GM18861 (cell line): ENCODE measurements at regions not wholly inside any gene's neighbourhood (a gene's known extent, or its start where the extent isn't known, plus 50 kb on each side); places are given as distances from the start of the nearest gene placed in this dataset.

ENCODE experiments used
- ATAC-seq: cut with Tn5 transposase; IDR thresholded peaks from one replicate; pipeline ENCODE4 v1.9.1; 2021; ENCODE audit not compliant: unreplicated experiment

DNA sequence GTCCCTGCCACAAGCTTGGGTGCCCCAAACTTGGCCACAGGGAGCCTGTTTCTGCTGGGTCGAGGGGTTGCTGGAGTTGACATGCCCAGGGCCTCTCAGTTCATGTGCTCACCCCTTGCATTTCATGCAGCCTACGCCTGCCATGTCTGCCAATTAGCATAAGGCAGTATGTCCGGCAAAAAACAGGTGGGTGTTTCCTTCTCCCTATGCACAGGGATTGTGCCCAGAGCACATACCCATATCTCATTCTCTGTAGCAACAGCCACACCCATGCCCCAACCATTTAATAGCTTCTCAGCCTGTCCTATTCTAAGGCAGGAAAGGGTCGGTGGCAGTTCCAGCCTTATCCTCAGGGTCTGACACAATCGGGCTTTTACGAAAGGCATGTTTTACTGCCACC is 340.4 kb upstream of the ASIC2 start:
- no peak for ATAC-seq

DNA sequence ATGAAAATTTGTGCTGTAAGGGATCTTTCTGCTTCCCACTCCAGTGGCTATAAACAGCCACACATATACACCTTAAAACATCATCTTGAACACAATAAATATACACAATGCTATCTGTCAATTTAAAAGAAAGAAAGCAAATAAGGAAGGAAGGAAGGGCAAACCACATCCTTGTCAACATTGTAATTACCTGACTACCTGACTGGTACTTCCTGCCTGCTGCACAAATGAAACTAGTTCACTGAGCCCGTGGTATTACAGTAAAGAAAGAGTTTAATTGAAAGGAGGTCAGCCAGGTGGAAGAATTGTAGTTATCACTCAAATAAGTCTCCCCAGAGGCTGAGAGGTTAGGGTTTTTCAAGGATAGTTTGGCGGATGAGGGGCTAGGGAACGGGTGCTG is 344.4 kb upstream of the ASIC2 start:
- ATAC-seq, result no peak

DNA sequence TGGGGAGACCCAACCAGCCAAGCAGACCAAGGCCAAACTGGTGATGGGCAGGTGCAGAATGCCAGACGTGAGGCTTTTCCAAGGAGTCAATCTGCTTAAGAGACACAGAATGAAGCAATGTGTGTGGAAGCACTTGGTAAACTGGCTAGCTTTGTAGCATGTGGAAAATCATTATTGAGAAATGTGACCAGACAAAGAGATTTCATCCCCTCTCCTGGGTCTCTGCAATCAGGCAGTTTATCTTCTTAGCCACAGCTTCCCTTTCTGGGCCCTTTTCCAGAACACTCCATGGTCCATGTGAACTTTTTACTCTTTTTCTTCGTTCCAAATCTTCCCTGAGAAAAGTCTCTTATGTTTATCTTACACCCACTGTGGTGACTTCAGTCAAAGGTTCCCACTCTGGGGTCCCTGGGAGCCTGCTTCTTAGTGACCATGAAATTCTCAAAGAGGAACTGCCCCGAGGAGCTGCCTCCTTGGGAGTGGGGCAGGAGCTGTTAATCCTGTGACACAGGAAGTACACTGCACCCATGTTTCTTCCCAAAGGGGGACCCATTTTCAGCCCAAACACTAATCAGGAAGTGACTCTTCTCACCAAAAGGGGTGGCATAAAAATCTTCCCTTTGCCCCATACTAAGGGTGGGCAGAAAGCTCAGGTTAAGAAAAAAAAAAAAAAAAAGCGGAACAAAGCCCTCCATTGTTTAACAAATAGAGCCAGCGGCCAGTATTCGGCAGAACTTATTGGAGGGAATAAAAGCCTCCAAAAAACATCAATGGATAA is 346.2 kb upstream of the ASIC2 start:
- no peak for ATAC-seq

DNA sequence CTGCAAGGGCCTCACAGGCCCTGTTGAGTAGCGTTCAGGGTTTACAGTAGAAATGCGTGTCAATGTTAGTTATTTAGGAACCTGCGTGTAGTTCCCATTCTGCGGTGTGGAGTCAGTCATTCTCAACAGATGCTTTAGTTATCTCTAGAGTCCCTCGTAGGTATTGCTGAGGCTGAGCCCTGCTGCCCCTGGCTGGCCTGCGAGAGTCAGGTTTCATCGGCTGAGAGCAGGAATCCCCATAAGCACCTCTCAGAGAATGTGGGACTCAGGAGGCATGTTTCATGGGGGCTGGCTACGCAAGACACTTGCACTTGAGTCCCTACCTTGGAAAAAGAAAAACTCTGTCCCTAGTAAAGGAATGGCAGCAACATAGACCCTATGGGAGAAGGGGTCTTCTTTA is 347.5 kb upstream of the ASIC2 start:
- no peak for ATAC-seq

DNA sequence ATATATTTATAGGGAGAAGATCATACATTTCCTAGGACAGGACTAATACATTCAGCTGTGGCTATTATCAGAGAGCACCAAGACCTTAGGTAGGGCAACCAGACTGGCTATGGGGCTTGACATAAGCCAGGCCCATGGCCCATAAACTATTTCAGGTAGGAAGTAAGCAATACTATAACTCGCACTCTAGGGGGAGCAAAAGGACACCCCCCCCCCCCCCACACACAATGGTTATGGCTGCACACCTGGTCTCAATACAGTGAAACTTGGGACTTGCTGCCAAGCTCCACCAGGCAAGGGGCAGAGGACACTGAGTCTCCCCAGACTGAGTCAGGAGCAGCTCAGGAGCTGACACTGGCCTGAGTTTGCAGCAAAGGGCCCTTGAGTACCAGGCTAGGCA is 348.9 kb upstream of the ASIC2 start:
- no peak for ATAC-seq

DNA sequence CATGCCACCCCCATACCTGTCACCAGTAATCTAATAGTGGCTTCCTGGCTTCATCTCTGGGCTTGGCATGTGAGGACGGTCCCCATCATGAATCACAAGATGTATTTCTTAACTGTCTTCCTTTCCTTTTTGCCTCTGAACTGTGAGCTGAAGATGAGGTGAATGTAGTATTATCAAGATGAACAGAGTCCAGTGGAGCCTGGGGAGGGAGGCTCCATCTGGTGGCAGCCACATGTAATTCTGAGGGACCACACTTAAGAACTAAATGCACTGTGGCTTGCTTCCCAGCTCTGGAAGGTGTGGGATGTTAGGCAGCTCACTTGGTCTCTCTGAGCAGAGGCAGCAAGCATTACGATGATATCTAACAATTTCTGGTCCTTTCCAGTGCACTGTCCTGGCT is 354.9 kb upstream of the ASIC2 start:
- ATAC-seq, result no peak

DNA sequence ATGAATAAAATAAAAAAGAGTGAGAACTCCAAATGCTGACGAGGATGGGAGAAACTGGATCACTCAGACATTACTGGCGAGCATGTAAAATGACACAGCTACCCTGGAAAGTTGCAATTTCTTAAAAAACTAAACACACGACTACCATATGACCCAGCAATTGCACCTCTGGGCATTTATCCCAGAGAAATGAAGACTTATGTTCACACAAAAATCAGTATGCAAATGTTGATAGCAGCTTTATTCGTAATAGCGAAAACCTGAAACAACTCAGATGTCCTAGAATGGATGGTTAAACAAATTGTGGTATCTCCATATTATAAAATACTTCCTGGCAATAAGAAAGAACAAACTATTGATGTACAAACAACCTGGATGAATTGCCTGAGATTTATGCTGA is 357.2 kb upstream of the ASIC2 start:
- no peak for ATAC-seq

DNA sequence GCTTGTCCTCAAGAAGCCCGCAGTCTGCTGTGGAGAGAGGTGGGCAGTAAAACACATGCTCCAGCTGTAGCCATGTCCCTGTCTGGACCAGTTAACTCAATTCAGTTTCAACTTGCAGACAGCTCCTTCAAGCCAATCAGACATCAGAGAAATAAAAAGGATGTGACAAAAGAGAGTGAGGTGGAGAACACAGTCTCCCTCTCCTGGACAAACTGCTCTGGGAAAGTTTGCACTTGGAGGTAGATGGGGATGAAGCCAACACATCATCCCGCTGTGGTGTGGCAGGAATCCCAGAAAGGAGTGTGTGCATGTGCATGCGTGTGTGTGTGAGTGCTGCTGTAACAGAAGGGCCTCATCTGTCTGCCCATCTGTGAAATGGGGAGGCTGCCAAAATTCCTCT is 358.6 kb upstream of the ASIC2 start:
- ATAC-seq, result no peak

DNA sequence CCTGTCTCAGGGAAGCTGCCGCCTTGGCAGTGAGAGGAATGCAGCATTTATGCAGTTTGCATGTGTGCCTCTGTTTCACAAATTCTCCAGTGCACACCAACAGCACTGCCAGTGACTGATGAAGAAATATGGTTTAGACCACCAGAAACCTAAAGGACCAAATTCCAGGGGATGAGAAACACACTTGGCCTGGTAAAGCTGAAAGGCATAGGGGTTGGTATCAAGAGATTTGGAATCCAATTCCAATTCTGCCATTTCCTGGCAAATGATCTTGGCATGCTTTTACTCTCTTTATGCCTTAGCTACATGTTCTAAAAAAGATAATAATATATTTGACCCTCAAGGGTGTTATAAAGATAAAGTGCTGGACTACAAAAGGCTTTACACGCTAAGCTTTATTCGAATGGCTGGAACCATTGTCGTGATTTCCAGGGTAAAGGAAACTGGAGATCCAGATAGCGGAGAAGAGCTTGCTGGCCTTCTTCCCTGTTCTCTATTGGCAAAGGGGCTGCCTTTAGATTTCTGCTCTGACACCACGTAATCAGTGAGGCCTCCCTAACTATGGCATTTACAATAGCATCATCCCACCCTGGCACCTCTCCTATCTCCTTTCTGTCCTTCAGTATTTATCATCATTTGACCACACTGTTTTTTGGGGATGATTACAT is 359.8 kb upstream of the ASIC2 start:
- ATAC-seq, result no peak

DNA sequence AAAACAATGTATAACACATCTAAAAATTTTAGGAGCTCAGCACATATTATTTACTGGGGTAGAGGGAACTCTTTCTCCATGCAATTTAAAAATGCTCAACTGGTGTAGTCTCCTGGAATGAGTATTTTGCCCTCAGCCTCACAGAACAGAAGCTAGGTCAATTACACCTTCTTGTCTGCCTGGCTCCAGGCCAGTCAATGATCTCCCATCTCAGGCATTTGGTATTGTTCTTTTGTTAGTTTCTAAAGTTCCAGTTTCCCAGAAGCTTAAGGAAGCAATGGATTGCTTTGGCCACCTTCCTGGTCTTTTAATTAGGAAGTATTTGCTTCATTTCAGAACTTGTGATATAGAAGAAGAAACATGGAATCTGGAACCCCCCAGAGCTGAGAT is 360.3 kb upstream of the ASIC2 start:
- ATAC-seq, result no peak

DNA sequence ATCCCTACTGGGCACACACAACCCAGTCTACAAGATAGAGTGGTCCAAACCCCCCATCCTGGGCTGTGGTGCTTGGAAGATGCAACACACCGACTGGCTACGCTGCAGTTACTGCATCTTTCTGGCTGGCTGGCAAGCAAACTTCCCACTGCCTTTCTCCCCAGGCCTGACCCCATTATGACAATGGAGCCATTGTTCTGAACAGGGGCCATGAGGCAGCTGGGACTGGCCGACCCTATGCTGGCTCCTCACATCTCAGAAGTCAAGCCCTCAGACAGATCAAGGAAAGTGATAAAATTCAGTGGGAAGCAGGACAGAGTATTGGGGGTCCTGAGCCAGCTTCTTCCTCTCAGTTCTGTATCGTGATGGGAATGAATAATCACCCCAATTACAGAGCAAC is 364.1 kb upstream of the ASIC2 start:
- no peak for ATAC-seq

DNA sequence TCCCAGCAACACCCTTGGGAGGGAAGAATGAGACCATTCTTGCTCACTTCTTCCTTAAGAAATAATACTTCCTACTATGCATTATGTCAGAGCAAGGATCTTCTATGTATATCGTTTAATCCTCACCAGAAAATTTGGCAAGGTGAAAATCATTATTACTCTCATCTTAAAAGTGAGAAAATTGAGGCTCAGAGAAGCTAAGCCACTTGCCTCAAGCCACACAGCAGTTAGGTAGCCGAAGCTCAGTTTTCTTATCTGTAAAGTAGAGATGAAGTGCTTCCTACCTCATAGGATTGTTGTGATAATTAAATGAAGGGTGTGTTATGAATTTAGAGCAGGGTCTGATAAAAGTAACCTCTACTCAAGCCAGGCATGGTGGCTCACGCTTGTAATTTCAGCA is 368.9 kb upstream of the ASIC2 start:
- no peak for ATAC-seq

DNA sequence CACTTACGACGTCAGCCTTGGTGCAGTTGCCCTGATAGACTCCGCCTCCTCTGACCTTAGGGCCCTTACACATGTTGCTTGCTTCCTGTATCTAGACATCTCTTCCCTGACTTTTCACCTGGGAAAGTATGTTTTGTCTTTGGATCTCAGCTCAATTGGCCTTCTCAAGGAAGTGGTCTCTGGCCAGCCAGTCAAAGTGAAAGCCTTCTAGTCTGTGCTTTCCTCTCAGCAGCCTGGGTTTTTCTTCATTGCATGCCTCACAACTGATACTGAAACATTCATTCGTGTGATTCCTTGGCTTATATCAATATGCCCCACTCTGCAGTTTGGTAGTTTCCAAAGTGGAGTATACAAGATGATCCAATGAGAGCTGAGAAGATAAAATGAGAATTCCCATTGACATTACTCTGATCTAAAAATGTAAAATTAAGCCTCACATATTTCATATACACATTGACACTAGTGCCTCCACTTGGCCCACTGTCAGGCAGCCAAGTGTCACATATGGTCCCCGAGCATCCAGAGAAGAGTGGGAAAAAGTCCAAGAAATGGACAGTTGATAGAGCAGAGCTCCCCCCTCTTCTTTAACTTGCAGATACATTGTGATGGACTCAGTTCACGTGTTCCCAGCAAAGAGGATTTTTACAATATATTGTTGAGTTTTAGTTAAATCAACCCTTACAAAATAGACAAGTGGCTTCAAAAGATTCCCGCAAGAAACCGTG is 371.2 kb upstream of the ASIC2 start:
- ATAC-seq, result no peak

DNA sequence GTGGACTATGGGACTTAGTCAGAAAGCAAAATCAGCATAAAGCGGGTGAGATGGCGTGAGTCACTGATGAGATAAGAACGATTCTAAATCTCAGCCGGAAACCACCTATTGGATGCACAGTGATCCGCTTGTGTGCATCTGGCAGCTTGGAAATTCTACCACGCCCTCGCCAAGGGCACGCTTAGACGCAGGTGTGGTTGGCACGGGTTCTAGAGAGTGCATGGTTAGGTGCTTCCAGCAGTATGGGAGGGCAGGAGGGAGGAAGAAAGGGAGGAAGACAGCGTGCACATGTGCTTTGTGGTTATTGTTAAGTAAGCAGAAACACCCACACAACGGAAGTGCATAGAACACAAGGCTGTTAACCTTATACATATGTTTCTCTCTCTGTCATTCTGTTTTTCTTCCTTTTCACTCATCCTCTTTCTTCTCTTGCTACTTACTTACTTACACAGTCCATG is 374.0 kb upstream of the ASIC2 start:
- peak; percentile 58 for ATAC-seq

DNA sequence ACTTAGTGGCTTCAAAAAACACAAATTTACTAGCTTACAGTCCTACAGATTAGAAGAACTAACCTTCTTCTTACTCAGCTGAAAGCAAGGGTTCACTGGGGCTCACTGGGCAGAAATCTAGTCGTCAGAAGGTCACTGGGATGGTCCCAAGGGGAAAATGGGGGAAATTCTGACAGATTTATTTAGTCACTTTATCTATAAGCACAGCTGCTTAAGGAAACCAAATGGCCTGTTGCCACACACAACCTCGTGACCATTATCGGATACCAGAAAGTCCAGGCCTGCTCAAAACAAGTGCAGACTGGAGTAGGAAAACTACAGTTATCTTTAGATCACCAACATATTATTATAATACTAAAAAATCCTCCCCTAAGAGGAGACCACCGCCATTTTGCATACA is 374.6 kb upstream of the ASIC2 start:
- peak; percentile 12 for ATAC-seq

DNA sequence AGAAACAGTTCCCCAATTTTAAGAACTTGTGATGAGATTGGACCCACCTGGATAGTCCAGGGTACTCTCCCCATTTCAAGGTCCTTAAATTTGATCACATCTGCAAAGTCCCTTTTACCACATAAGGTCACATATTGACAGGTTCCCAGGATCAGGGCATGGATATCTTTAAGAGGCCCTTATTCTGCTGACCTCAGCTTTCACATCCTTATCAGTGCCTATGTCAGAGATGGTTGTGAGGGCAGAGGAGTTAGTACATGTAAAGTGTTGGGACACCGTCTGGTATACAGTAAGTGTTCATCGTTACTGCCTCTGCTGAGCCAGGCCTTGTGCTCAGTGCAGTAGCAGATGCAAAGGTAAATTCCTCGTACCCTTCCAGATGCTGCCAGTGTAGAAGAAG is 375.4 kb upstream of the ASIC2 start:
- no peak for ATAC-seq

DNA sequence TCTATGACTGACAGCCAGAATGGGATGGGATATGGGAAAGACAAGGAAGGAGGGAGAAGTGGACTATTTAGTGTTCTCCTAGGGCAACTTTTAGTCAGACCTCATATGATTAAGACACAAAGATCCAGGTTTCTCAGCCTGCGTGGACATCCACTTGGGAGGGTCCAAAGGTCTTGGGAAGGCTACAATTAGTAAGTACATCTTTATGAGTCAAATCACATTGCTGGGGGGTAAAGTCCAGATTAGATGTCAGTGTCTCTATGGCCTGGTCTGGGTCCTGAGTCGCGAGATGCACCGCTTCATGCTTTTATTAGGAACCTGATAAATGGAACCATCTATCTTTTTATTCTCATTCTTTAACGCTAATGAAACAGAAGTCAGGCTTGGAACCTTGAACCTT is 378.4 kb upstream of the ASIC2 start:
- no peak for ATAC-seq

DNA sequence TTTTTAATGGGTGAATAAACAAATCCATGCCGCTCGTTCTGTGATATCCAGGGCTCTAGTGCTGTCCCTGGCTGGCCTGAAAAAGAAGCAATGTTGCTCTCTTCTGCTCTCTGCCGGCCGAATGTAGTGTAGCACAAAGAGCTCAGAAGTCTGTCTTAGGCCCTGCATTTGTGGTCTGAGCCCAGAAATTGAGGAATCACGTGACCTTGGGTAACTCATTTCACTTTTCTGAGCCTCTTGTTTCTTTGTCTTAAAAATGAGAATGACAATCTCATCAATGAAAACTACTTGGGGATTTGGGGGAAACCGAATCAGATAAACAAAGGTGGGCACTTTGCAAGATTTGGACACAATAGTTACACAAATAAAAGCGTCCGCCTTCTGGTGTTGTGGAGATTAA is 381.6 kb upstream of the ASIC2 start:
- no peak for ATAC-seq

DNA sequence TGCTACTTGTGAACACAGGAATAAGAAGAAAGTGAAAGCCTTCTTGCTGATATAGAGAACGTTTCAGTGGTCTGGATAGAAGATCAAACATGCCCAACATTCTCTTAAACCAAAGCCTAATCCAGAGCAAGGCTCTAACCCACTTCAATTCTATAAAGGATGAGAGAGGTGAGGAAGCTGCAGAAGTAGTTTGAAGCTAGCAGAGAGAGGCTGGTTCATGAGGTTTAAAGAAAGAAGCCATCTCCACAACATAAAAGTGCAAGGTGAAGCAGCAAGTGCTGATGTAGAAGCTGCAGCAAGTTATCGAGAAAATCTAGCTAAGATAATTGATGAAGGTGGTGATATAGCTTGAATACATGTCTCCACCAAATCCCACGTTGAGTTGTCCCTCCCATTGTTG is 383.3 kb upstream of the ASIC2 start:
- no peak for ATAC-seq

DNA sequence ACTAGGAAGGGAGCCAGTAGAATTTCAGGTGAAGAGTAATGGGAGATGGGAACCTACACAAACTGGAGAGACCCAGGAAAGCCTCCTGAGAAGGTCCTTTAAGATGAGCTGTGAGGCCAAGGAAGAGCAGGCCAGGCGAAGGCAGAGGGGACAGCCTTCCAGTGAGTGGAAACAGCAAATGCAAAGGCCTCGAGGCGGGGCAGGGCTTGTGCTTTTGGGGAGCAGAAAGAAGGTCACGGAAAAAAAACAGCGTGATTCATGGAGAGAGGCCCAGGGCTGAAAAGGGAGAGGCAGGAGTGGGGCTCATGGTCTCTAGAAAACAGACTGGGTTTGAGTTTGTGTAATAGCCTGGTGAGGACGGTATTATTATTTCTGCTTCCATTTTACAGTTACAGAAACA is 386.5 kb upstream of the ASIC2 start:
- no peak for ATAC-seq

DNA sequence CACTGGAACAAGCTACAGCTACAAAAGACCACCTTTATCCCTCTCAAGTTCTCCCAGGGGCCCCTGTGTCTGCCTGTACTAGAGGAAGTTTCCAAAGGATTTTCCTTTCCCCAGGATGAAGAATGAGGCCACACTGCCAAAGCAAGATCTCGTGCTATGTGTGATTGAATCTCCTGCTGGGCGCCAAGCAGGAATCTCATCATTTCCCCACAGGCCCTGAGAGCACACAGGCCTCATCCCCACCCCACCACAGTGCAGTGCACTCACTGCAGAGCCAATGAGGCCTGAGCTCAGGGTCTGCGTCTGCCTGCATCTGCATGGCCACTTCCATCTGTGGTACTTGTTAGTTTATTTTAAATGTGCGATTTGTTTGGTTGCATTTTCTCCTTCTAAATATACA is 387.4 kb upstream of the ASIC2 start:
- no peak for ATAC-seq

DNA sequence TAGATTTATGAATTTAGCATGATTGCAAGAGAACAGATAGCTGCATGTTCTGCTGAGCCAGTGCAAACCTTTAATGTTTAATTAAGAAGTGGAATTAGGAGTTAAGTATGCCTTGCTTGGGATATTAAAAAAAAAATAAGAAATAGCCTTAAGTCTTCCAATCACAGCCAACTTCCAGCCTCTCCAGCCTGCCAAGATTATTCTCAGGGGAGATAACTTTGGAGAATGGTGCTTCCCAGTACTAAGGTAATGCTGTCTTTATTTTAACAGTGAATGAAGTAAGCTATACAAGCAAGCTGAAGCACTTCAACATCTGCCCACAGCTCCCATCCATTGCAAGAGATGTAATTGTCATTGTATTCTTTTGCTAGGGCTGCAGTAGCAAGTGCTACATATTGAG is 389.5 kb upstream of the ASIC2 start:
- ATAC-seq, result no peak
